ENCODE measurements at regions not wholly inside any gene's neighbourhood (a gene's known extent, or its start where the extent isn't known, plus 50 kb on each side); places are given as distances from the start of the nearest gene placed in this dataset.
A peak's percentile ranks its signal among the peaks of the same experiment; 100 is the strongest.
"Not testable (repeated sequence)": the region's sequence is repeated elsewhere in the genome, so short reads cannot be mapped to it uniquely, and the experiment has no call there.

DNA sequence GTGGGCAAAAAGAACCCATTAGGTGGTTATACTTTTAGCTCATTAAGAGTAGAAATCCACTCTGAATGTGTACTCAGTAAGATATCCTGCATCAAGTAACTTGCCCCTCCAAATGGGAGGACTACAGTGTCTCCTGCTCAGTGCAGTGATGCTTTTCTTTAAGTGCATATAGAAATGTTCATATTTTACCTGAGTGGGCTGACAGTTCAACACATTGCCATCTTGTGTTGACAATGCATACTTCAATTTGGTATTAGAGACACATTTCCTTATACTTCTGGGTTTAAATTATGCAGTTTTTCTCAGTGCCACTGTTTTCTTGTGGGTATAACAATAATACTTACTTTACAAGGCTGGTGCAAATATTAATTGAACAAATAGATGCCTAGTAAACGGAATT lies 318.6 kb upstream of the TMPRSS15 start:
- no peak for DNase-seq

DNA sequence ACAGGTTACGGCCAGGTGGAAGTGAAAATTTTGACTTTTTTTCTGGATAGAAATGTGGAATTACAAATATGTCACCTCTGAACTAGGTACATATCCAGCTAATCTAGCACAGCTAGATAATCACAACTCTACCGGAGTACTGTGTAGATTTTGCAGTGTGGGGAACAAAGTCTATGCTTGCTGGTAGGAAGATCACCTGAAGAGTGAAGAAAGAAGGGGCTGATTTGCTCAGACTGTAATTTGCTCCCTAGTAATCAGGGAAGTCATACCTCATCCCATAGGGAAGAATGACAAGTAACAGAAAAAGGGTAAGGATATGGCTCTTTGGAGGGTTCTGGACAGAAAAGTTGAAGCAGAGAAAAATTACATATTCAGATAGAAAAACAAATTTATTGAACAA lies 319.6 kb upstream of the TMPRSS15 start:
- DNase-seq, result no peak

DNA sequence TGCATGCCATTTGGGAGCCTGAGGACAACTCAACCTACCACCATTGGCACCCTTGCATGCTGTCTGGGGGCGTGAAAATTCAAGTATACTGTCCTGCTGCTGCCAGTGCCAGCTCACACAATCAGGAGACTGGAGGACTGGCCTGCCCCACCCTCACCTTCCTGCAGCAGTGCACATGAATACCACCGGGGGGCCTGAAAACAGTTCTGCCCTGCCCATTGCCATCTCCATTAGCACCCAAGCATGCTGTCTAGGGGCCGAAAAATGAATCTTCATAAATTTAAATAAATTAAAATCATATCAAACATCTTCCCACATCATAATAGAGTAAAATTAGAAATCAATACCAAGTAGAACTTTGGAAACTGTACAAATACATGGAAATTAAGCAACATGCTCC lies 322.1 kb upstream of the TMPRSS15 start:
- DNase-seq, result no peak

DNA sequence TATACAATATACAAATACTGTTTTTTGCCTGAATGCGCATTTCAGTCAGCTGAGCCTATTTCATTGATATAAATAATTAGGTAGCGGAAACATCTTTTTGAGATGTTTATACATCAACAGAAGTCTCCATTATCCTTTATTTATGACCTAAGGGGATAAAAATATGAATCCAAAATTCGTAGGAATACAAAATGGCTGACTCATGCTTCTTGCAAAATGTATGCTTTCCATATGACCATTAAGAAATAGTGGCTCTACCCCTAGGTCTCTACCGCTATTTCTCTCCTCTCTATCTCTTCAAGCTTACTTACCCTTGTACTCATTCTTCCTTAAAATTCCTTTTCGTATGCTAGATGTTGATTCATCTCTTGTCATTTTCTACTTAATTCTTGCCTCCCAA lies 338.4 kb upstream of the TMPRSS15 start:
- DNase-seq, result no peak

DNA sequence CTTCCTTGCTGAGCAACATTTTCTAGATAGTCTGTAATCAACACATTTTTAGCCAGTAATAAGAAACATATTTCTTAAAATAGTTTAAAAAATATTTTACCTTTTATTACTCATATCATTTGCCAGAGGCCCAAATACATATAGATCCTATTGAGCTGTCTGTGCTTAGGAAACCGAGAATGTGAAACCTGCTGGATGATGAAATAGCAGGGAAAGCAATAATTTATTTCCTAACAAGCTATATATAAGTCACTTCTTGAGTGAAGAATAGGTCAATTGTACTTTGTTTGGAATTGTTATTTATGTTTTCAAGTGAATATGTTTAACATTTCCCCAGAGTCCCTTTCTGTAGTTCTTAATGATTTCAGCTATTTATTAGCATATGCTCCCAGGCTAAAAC lies 339.9 kb upstream of the TMPRSS15 start:
- no peak for DNase-seq

DNA sequence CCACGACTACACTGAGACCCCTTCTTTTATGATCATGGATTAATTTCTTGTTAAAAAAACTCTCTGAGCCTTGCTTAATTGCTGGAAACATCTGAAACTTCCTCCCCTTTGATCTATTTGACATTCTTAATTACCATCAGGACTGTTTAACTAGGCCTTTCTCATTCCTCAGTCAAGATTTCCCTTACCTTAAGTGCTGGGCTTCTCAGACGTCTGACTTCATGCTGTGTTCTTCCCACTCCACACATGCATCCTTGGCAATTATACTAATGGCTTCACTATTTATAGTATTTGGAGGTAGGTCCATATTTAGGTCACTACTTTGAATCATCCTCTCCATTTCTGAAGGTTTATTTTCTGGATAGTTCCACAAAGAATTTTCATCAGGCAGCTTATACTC lies 341.3 kb upstream of the TMPRSS15 start:
- no peak for DNase-seq

DNA sequence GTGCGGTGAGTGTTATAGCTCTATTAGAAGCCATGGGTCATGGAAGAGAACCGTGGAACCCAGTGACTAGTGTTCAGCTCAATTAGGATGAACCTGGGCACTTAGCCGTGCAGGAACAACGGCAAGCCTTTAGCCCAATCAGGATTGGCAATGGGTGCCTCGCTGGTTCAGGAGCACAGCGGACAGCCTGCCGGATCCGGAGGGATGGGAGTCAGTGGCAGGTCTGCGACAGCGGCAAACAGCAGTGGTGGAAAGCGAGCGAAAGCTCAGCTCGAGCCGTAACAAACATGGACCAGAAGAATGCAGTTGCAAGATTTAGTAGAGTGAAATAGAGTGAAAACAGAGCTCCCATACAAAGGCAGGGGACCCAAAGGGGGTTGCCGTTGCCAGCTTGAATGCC lies 349.3 kb upstream of the TMPRSS15 start:
- DNase-seq, result not testable (repeated sequence)

DNA sequence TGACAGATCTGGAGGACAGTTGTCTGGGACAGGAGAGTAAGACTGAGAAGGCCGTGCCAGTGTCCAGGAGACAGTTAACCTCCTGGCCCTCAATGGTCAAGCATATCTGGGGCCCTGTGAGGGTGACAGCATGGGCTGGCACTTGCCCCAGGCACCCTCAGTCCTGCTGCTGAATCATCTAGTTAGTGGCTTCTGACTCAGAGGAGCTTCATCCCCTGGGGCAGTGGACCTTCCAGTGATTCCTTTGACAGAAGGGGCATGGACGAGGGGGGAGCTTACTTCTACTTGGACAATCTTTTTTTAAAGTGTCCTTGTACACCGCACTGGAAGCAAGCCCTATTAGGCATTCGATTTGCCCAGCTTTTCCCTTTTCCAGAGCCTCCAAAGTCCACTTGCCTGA lies 352.7 kb upstream of the TMPRSS15 start:
- not testable (repeated sequence) for DNase-seq

DNA sequence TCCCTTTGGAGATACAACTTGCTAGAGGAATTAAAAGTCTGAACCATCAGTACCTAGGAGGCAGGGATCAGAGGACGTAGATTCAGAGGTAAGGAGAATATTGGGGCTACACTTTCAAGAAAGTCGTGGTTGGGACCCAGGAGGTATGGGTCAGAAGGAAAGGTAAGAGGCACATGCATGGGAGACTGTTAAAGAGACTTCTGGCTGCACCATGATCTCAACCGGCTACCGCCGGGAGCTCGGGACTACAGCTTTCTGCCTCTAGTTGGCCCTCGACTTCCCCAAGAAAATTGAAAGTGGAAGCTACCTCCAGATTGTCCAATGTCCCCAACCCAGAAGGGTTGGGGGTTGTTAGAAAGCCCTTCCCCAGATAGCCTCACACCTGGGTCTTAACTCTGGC lies 355.7 kb upstream of the TMPRSS15 start:
- no peak for DNase-seq

DNA sequence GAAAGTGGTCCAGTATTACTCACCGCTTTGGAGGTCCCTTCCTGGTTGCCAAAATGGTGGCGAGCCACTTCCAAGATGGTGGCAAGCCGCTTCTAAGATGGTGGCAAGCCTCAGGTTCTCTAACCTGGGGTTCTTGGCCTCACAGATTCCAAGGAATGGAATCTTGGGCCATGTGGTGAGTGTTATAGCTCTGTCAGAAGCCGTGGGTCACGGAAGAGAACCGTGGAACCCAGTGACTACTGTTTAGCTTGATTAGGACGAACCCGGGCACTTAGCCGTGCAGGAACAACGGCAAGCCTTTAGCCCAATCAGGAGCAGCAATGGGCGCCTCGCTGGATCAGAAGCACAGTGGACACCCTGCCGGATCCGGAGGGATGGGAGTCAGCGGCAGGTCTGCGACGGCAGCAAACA lies 356.2 kb upstream of the TMPRSS15 start:
- DNase-seq, result no peak

DNA sequence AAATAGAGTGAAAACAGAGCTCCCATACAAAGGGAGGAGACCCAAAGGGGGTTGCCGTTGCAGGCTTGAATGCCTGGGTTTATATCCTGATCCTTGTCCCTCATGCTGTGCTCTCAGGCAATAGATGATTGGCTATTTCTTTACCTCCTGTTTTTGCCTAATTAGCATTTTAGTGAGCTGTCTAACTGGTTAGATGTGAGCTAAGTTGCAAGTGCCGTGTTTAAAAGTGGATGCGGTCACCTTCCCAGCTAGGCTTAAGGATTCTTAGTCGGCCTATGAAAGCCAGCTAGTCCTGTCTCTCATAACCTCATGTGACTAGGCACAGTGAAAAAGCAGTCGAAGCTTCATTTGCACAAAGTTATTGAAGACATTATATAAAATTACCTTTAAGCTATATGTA lies 356.7 kb upstream of the TMPRSS15 start:
- no peak for DNase-seq

DNA sequence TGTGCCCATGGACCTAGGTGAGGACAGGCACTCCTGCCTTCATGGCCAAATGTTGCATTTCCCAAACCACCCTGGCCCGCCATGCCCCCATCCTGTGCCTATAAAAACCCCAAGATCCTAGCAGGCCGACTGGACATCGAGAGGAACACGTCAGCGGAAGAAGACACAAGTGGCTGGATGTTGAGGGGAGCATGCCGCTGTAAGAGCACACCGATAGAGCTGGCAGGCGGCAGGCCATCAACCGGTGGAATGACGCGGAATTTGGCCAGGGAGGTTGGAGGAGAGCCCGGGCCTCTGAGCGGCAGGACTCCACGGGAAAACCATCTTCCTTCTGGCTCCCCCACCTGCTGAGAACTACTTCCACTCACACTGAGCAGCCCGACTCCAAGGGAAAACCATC lies 361.1 kb upstream of the TMPRSS15 start:
- no peak for DNase-seq

DNA sequence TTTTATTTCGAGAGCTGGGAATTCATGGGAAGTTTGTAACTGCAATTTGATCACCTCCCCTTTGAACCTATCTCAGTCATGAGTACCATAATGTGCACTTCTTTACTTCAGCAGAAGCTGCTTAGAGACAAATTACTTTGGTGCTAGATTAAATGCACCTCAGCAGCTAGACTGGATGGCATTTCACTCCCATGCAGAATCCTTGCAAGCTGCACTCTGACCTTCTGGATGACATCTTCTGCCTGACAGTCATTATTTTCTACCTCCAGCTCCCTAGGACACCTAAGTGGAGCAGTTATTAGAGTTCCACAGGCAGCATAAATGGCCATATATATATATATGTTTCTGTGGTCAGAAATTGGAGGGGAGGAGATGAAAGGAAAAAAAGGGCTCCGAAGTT lies 366.0 kb upstream of the TMPRSS15 start:
- DNase-seq, result no peak

DNA sequence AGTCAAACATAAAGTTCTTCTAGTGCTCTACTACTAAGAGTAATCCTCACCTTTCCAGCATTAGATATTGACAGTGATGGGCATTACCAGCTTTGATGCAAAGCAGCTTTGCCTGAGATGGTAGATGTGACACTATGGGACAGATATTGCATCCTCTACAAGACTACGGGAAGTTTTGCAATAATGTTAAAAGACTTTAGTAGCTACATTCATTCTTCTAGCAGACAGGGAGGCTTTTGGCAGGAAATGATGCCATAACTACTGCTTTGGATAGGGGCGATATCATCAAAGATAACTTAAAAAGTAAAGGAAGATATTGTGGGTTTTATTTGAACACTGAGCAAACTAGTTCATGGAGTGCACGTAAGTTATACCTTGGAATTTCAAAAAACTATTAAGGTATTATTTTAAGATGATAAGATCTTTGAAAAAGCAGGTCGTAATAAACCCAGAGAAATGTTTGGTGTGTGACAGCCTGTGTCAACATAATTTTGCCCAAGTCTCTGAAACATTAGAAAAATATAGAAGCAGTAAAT lies 368.3 kb upstream of the TMPRSS15 start:
- DNase-seq, result no peak

DNA sequence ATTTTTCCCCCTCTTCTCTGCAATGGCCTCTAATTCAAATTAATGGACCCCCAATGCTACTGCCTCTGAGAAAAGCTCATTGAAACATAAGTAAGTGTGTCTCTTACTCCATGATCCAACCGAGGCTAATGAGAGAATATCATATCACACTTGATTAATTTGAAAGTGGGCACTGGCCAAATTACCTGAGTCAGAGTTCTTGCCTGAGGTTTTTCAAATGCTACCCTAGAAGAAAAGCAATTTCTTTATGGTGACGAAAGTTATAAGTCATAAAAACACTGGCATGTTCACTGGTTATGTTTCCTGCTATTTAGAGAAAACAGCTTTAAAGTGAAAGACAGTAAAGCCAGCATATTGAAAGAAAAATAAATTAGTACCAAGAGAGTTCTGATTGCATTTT lies 368.8 kb upstream of the TMPRSS15 start:
- DNase-seq, result no peak

DNA sequence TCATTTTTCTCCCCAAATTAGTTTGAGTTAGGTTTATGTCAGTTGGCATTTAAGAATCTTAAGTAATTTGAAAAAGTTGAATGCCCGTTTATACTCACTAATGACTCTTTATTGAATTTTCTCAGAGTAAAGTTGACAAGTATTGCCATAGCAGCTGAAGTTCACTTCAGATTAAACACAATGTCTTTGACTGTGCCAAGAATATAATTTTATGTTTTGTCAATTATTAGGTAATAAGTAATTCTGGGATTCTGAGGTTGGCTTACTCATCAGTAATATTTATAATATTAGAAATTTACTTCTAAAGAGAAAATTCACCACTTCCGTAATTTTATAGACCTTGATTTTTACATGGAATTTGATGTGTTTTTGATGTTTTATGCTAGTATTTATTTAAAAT lies 369.3 kb upstream of the TMPRSS15 start:
- no peak for DNase-seq

DNA sequence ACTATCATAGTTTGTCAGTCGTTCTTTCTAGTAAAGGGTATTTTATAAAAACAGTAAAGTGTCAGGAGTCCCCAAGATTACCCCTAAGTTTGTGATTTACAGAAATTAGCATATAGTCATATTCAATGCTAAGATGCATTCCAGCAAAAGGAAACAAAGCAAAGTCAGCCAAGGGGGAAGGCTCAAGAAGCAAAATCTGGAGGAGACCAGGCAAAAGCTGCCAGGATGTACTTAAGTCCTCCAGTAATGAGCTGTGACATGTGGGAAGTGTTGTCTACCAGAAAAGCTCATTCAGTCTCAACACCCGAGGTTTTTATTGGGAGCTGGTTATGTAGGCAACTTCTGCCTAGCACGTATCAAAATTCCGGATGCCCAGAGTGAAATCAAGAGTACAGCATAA lies 373.4 kb upstream of the TMPRSS15 start:
- DNase-seq, result no peak

DNA sequence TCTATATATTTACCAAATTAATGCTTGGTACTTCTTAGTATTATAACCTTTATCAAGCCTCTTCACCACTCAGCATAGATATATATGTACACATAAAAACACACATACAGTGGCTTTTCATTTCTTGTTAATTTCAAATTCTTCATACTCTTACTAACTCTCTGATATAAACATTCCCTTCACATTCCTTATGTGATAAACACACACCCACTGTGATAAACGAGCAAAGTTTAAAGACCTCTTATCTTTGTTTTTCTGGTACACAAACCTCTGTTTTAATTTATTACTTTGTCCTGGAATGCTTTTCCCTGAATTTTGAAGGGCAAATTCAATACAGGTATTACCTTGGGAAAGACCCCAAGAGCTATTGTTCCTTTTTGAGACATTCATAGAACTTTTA lies 379.1 kb upstream of the TMPRSS15 start:
- DNase-seq, result no peak

DNA sequence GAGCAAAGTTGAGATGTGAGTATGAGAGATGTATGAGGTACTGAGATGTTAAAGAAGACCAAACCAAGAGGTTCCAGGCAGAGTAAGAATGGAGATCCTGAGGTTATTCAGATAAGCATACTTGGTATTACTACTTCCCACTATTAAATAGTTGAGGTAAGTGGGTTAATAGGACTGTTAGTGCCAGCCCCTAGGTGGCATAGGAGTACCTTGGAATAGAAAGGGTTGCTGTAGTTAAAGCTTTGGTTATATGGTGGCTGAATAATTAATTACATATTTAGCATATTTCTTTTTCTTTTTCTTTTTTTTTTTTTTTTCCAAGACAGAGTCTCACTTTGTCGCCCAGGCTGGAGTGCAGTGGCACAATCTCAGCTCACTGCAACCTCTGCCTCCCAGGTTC lies 397.9 kb upstream of the TMPRSS15 start:
- DNase-seq, result peak in 1 of 2 experiments; percentile 0

DNA sequence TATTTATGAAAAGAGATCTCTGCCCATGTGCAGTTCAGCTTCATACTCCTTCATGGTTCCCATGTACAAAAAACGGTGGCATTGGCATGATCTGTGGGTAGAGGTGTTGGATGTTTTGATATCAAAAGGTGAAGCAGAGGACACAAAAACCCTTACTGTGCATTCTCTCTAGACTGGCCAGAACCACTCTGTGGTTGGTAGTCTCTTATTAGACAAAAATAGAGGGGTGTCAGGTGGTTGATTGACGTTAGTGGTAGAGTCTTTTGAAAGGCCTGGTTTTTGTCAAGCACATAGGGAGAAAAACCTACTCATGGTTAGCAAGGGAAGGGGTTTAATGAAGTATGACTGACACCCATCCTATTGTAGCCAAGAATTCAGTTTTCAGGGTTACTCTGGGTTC lies 400.0 kb upstream of the TMPRSS15 start:
- no peak for DNase-seq

DNA sequence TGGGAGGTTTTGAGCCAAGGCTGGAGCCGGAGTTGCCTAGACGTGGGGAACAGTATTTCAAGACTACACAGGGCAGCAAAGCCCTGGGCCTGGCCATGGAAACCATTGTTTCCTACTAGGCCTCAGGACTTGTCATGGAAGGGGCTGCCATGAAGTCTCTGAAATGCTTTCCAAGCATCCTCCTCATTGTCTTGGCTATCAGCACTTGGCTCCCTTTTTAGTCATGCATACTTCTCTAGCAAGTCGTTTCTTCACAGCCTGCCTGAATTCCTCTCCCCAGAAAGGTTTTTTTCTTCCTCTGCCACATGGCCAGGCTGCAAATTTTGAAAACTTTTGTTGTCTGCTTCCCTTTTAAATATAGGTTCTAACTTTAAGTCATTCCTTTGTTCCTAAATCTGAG lies 406.6 kb upstream of the TMPRSS15 start:
- no peak for DNase-seq

DNA sequence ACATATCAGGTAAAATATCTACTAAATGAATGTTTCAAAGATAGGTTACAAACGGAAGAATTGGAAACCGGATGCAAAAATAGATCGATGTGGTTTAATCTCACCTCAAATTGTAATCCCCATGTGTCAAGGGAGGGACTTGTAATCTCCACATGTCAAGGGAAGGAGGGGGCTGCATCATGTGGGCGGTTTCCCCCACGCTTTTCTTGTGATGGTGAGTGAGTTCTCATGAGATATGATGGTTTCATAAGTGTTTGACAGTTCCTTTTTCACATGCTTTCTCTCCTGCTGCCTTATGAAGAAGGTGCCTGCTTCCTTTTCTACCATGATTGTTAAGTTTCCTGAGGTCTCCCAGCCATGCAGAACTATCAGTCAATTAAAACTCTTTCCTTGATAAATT lies 408.7 kb upstream of the TMPRSS15 start:
- no peak for DNase-seq

DNA sequence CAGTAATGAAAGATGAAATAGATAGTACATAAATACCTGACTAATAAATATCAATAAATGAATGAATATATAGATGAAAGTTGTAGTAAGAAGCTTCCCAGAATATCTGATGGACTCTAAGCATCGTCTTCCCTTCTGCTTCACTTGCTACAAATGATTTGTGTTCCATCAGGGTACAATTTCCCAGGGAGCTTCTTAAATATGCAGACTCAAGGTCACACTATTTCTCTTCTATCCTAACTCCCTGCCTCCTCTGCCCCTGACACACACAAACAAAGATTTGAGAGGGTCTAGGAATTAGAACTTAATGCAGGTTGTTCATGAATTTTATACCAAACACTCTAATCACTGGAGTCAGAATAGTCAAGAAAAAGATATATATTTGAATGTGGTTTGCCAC lies 415.9 kb upstream of the TMPRSS15 start:
- DNase-seq, result no peak

DNA sequence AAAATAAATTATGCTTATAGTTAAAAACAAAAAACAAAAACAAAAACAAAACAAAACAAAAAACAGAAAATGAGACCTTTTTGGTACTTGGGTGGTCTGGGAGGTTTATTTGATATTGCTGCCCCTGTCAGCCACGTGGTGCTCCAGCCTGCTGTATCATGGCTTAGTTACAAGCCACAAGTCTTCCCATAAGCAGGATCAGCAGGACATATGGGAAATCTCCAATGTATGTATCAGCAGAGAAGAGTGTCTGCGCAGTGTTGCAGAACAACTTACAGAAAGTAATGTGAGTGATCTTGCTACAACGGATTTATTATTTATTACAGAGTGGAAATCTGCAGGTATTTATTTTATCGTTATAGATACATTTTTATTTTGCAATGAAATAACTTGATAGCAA lies 423.0 kb upstream of the TMPRSS15 start:
- DNase-seq, result no peak

DNA sequence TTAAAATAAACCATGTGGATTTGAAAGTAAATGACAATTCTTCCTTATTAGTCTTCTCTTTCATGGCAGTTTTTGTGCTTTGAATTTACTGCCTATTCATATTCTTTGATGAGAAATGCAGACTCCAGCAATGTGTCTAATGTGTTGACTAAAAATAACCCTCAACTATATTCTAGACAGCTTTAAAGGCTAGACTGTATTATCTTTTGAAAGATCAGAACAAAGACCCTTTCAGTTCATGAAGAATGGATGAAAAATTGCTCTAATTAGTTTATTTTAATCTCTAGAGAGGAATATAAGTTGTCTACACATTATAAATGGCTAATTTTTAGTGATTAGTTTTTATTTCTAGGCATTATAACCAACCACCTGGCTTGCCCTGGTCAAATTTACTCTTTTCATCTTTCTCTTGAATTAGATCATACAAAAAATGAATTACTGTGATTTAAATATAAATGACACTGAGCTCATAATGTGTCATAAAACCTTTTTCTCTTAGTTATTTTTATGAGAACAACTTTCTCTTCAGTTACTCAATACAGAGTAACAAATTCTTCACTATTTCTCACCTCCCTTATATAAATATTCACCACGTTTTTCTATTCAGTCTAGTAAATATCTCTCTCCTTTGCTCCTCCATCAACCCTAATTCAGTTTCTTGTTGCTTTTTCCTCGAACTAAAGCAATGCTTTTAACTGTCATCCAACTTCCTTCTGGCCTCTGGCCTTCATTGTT lies 428.5 kb upstream of the TMPRSS15 start:
- DNase-seq, result no peak

Data from AML-193 (cell line).